Skeletal muscle cell (primary cell): ENCODE measurements at regions not wholly inside any gene's neighbourhood (a gene's known extent, or its start where the extent isn't known, plus 50 kb on each side); places are given as distances from the start of the nearest gene placed in this dataset.
A peak's percentile ranks its signal among the peaks of the same experiment; 100 is the strongest.

Source experiments
- DNase-seq: peaks from one replicate; pipeline ENCODE4 v3.0.0-alpha.2; 2010; ENCODE audit warnings: low read depth
- H3K4me3 ChIP-seq: 2 replicates; pipeline ENCODE4 v1.5.1; 2011; ENCODE audit warnings: low read depth, mild to moderate bottlenecking, control low read depth, low read length, moderate library complexity

GRCh38 chr13:23979361-23980159 lies 82.3 kb upstream of the C1QTNF9B start:
- H3K4me3 ChIP-seq = peak overlapping the region; percentile 69
- no peak for DNase-seq

DNA sequence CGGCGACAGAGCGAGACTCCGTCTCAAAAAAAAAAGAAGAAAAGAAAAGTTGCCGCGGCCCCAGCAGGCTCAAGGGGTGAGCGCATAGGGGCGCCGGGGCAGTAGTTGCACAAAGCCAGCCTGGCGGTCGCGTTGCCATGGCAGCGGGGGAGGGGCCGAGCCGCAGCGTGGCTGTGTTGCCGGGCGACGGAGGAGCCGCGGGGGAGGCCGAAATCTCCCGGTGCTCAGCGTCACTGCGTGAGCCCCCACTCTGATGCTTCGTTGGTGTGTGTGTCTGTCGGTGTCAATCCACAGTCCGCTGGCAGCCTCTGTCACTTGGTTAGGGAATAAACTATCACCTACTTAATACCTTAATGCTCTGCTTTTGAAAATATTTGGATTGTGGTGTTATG lies 82.9 kb upstream of the C1QTNF9B start:
- H3K4me3 ChIP-seq = peak overlapping the region; percentile 69
- no peak for DNase-seq

GRCh38 chr13:23983671-23984070 lies 86.4 kb upstream of the C1QTNF9B start:
- no peak for DNase-seq
- H3K4me3 ChIP-seq = no peak overlapping the region

GRCh38 chr13:23984546-23984945 lies 87.2 kb upstream of the C1QTNF9B start:
- no peak for DNase-seq
- H3K4me3 ChIP-seq = no peak overlapping the region

DNA sequence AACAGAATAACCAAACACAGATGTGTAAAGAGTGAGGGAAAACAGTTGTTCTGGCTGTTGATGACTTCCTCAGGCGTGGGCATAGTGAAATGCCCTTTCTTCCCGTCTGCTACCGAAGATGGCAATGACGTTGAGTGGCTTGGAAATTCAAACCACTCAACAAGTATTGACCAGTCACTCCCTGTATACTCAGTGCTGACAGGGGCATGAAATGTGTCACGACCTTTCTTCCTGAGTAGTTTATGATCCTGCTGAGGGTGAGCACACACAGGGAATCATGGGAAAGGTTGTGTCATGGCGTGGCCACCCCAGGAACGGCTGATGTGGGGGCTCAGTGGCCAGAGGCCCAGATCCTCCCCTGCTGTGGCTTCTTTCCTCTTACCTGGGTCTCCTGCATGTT lies 87.8 kb upstream of the C1QTNF9B start:
- DNase-seq = no peak
- H3K4me3 ChIP-seq = no peak overlapping the region

DNA sequence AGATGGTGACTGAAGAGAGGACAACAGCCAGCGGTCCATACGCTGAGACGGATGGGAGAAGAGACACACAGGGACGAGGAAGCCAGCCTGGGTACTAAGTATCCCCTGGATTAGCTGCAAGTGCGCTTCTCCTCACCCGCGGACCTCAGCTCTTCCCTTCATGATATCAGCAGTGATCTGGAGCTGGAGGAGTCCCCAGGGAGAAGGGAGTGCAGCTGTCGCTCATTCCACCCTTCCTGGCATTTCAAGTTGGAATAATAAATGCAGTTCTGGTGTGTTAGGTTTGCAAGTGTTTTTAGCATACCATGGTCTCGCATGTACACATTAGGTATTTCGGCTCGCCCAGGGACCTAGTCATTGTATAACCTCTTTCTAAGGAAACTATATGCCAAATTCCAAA lies 88.5 kb upstream of the C1QTNF9B start:
- no peak for DNase-seq
- no peak overlapping the region for H3K4me3 ChIP-seq

GRCh38 chr13:23986619-23987018 lies 89.3 kb upstream of the C1QTNF9B start:
- DNase-seq = peak; percentile 83
- no peak overlapping the region for H3K4me3 ChIP-seq

- DNase-seq = no peak
- no peak overlapping the region for H3K4me3 ChIP-seq
These were observed 90.1 kb upstream of the C1QTNF9B start for GRCh38 chr13:23987331-23987894.

DNA sequence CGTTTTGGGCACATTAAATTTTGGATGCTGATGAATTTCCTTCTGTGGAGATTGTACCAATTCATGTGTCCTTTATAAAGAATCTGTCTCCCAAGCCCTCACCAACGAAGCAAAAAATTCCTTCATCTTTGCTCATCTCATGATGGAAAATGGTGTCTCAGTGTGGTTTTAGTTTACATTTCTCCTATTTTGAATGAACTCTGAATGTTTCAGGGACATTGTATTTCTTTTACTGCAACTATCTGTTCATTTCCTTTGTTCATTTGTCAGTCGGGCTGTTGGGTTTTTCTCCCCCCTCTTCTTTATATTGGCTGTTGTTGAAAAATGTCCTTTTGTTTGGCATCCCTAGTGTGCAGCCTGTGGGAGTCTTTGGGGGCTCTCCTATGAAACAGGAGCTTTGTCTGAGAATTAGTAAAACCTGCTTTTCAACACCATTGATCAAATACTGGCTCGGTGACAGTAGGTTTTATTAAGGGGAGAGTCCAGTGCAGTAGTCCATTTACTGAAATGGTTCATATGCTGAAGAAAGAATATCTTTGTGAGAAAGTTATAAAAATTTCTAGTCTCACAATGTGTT lies 91.3 kb upstream of the C1QTNF9B start:
- DNase-seq = no peak
- H3K4me3 ChIP-seq = no peak overlapping the region

- H3K4me3 ChIP-seq = no peak overlapping the region
- DNase-seq = no peak
These were observed 93.2 kb upstream of the C1QTNF9B start for GRCh38 chr13:23990455-23990854.

GRCh38 chr13:23991119-23991518 lies 93.8 kb upstream of the C1QTNF9B start:
- H3K4me3 ChIP-seq = no peak overlapping the region
- no peak for DNase-seq

DNA sequence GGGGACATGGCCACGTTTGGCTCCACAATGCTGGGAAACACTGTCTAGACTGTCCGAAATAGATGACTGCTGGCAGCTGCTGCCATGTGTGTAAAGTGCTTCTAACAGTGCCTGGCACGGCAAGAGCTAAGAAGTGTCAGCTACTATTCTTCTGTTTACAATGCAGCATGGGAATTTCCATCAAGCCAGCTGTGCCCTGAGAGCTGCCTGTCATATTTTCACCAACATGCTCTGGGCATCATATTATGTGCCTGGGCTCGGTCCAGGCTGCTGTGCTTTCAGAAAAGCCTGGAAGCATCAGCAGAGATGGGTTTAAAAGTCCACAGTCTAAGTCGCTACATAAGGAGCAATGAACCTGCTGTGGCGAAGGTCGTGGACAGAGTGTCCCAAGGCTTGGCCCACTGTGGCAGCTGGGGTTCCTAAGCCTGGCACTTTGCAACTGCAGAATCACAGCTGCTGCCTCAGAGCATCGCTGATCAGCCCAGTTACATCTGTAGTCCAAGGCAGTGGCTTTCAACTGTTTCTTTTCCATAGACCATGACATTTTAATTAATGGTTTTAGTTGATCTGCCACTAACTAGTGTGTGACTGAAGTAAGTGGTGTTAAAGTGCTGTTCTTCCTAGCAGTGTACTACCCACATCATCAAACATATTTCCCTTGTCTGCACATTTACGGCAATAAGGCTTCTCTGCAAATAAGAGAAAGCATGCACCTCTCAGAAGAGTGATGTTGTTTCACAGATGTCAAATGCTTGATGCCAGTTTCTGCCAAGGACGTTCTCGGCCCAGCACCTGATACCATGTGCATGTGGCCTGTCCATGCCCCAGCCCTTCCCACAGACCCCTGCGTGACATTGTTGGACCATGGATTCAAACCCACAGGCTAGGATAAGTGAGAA lies 95.7 kb upstream of the C1QTNF9B start:
- no peak overlapping the region for H3K4me3 ChIP-seq
- no peak for DNase-seq

- no peak for DNase-seq
- H3K4me3 ChIP-seq = no peak overlapping the region
These were observed 96.3 kb upstream of the C1QTNF9B start for GRCh38 chr13:23993680-23993985.

- no peak overlapping the region for H3K4me3 ChIP-seq
- no peak for DNase-seq
These were observed 98.2 kb upstream of the C1QTNF9B start for GRCh38 chr13:23995283-23996073.

DNA sequence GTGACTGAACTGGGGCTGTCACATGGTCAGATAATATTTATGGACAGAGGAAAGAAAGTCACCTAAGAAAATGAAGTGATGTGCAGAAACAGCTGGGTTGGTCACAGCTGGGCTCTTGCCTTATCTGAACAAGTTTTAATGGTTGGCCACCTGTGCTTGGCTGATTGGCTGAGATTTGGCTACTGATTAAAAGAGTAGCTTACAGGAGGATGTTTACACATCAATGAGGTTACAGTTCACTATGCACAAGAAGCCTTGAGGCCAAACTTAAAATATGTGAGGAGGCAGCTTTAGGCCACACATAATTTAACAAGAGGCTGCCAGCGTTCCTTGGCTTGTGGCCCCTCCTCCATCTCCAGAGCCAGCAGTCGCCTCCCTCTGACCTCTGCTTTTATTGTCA lies 99.2 kb upstream of the C1QTNF9B start:
- H3K4me3 ChIP-seq = no peak overlapping the region
- no peak for DNase-seq

- DNase-seq = no peak
- H3K4me3 ChIP-seq = no peak overlapping the region
These were observed 102.1 kb upstream of the C1QTNF9B start for GRCh38 chr13:23999424-23999823.

DNA sequence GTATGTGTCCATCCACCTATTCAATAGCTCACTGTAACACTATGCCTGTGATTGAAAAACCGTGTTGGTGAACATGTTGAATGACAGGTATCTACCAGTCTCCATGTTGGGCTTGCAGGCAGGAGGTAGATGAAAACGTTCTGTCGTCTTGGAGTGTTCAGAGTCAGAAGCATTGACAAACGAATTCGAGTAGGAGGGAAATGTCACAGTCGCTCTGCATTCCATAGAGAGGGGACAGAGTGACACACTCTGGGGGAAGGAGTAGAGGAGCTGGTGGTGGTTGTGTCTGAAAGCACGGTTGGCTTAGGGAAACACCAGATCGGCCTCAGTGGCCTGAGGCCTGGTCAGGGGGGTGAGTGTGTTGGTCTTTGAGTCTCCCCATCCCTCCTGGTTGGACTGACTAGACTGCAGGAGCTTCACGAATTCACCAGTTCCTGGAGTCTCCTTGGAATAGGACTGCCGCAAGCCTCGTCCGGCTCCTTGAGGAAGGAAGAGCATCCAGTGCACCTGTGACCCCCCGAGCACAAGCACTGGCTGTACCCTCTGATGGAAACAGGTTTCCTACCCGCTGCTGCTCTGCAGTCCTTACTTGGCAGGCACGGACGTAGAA lies 105.0 kb upstream of the C1QTNF9B start:
- DNase-seq = no peak

DNA sequence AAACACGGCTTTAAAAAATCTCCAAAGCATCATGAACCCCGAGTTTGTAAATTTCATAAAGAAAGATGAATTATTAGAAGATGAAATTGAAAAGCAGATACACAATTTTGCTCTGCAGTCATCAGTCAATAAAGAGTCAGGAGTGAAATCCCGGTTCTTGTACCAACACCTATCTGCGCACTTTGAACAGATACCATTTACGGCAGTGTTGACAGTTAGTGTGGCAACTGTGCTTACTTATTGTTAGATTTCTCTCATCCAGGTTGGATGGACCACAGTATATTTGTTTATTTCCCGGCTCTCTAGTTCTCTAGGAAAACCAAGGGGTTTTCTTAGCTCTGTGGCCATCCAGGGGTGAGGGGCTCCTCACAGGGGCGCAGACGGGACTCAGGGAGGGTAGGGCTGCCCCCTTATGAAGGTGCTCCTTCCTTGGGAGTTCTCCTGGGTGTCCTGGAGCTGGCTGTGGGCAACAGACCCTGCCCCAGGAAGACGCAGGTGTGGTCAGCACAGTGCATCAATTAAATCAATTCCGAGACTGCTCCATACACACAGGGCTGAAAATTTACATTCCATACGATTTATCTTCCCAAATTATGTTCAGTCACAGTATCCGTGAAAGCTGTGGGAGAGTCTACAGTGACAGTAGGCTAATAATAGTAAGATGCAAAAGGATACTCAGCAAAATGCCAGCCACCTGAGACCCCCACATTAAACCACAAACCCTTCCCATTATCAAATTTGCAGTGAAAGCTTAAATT lies 107.0 kb upstream of the C1QTNF9B start:
- DNase-seq = no peak
- no peak overlapping the region for H3K4me3 ChIP-seq

More for the DNA sequence above, 105.0 kb upstream of the C1QTNF9B start:
- H3K4me3 ChIP-seq = no peak overlapping the region
